ENCODE measurements at regions not wholly inside any gene's neighbourhood (a gene's known extent, or its start where the extent isn't known, plus 50 kb on each side); places are given as distances from the start of the nearest gene placed in this dataset.

- no peak for TF ChIP-seq ARNTL (CRISPR knock-in tag; IDR thresholded peaks at IDR 0.05; ENCODE audit: borderline replicate concordance, low read depth)
- TF ChIP-seq OSR1 (CRISPR knock-in tag; IDR thresholded peaks at IDR 0.05) = no peak
- TF ChIP-seq POU6F1 (CRISPR knock-in tag; IDR thresholded peaks at IDR 0.05; ENCODE audit: borderline replicate concordance, low read depth) = no peak
- no peak for TF ChIP-seq TSHZ2 (CRISPR knock-in tag; IDR thresholded peaks at IDR 0.05)
- TF ChIP-seq CSRNP3 (CRISPR knock-in tag; IDR thresholded peaks at IDR 0.05) = no peak
- no peak for TF ChIP-seq ISL1 (CRISPR knock-in tag; IDR thresholded peaks at IDR 0.05)
- no peak for TF ChIP-seq RARB (CRISPR knock-in tag; IDR thresholded peaks at IDR 0.05)
- TF ChIP-seq ZNF565 (CRISPR knock-in tag; conservative IDR thresholded peaks at IDR 0.05; ENCODE audit: low read depth) = no peak
Observed at GRCh38 chr13:50450279-50450678, 393.2 kb downstream of the DLEU7 start.

All from SK-N-SH treated with all-trans-retinoic acid at 6 μM for 48 hours (cell line).